HG03521 (cell line): ENCODE measurements at regions not wholly inside any gene's neighbourhood (a gene's known extent, or its start where the extent isn't known, plus 50 kb on each side); places are given as distances from the start of the nearest gene placed in this dataset.

Experiments used
- ATAC-seq: cut with Tn5 transposase; IDR thresholded peaks from one replicate; pipeline ENCODE4 v1.9.1; 2021; ENCODE audit warnings: mild to moderate bottlenecking, moderate library complexity; ENCODE audit not compliant: unreplicated experiment

DNA sequence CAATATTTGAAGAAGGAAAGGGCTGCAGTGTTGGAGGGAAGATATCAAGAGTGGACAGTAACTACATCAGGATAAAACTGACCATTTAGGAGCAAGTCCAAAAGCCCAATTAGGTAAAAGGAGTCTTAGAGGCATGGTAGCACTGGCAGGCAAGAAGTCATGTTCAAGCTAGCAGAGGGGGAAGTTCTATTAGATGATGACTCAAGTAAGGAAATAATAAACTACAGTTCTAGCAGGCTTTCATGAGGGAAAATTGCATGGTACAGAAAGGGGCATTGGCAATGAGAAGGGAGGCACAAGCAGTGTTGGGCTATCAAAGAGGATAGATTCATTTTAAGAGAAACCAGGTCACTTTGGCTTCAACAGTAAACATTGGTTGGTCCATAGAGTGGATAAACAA is 156.1 kb upstream of the PTPRK start:
- no peak for ATAC-seq

DNA sequence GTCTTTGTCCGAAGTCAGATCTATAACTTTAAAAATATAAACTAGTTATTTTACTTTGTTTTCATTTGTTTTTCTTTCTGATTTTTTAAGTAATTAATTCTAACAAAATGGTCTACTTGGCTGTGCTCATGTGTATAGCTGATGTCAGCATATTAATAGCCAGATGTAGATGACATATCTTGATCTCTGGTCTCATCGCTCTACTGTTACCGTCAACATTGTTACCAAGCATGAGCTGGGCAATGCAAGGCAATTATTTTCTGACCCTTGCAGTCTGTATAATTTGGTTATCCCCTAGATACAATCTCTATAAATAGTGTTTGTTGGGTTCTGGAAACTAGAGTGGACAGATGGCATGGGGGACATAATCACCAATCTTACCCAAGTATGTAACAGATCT is 151.6 kb upstream of the PTPRK start:
- no peak for ATAC-seq

DNA sequence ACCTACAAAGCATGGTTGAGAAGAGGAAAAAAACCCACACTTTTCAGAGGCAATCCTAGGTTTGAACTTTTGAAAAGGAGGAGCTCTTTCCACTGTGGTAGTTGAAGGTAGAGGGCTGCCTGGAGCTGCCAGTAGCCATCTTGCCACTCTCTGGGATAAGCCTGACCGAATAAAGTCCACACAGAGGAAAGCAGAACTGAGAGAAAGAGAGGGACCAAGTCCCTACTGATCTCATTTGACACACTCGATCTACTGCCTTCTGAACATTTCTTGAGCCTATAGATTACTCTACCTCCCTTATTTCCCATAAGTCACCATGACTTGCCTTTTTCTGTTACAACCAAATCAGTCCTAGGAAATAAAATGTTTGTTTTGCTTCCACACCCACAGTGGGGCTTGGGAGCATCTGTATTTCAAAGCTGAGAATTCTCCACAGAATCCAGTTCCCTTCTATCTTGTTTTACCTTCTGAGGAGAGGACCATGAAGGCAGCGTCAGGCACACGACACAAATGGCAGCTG is 147.0 kb upstream of the PTPRK start:
- ATAC-seq = no peak

DNA sequence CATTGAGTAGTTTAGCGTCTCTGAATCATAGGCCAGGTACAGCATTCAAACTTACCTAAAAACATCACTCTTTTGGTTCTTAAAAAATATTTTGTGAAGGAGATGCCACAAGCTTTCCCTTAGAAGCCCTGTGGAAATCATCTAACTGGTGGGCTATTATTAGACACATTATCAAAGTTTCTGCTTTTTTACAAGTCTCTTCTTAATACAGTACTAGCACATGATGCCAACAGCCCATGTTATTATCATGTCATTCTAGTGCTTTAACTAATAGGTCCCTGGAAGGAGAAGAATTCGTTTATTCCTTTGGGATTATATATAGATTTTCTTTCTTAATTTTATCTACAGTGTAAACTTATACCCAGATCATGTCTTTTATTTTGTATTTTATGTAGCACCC is 146.0 kb upstream of the PTPRK start:
- no peak for ATAC-seq

DNA sequence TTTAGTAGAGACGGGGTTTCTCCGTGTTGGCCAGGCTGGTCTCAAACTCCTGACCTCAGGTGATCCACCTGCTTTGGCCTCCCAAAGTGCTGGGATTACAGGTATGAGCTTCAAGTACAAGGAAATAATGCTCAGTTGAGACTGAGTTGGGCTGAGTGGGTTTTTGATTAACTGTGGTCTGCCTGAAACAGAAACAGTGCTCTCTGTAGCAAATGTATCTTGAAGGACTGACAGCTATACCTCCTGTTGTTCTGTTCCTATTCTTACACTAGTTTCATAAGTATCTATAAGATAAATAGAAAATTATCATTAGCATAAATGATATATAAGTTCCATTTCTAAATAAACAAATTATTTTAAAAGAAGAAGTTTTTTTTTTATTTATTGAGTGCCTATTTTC is 142.8 kb upstream of the PTPRK start:
- peak; percentile 74 for ATAC-seq

DNA sequence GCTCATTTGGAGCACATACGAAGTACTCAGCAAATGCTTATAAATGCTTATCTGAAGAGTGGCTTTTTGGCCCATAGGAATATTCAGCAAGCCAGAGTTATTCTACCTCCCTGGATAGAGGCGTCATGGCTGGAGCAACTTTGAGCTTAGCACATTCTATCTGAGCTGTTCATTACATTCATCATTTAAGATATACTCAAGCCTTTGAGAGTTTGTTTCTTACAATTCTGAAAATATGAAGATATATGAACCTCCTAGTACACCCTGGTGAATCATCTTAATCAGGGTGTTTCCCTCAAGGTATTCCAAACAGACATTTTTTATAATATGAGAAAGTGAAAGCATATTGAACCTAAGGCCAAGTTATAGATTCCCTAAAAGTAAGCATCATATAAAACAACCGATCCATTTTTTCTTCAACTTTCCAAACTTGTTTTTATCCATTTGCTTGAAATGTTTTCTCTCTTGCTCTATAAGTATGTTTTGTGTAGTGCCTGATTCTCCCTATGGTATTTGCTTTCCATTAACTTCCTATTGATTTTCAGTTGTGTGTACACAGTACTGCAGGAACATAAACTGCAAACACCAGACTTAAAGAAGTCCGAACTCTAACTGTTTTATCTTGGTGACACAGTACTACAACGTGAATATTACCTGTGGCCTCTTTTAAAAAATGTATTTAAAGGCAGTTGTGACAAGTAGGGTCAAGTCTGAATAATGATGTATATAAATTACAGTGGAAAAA is 139.7 kb upstream of the PTPRK start:
- no peak for ATAC-seq

DNA sequence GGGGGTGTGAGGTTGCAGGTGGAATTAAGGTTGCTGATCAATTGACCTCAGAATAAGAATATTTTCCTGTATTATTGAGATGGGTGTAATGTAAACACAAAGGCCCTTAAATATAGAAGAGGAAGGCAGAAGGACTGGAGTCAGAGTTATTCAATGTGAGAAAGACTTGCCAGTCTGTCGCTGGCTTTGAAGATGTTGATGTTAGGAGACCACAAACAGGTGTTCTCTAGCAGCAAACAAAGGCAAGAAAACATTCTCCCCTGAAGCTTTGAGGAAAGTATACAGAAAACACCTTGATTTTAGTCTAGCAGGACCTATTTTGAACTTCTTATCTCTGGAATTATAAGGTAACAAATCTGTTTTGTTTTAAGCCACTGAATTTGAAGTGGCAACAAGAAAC is 138.9 kb upstream of the PTPRK start:
- no peak for ATAC-seq

DNA sequence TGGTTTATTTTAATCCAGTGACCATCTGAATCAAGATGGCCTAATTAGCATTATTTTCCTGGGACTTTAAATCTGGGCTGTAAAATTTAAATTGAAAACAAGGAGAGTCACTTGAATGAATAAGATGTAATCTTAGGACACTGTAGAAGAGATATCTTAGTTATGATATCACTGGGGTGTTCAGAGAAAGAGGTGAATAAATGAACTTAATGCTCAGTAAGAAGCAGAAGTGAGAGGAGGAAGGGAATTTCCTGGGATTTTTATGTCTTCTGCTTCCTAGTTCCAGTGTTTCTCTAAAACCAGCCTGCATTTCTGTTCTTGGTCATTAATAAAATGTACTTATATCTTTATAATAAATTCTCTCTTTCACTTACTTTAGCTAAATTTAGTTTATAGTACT is 136.8 kb upstream of the PTPRK start:
- no peak for ATAC-seq

DNA sequence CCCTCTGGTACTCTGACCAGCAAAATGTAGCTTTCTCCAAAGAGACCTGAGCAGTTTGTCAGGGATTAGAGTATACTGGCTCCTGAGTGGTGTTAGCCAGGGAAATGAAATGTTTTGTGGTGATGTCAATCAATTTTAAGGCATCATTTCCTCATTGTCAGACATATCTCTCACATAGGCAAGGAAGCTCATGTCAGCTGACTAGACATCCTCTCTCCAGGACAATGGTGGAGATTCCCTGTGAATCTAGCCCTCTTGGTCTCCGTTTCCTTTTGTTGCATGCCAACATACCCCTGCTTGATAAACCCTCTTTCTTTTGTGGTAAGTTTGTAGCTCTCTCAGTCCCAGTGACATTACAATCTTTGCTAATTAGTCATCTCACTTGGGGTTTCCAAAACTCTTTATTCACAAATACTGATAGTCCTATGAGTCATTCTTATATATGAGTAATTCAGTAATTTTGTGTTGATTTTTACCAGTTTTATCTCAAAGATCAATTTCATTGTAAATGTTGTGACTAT is 135.6 kb upstream of the PTPRK start:
- ATAC-seq = peak; percentile 76

DNA sequence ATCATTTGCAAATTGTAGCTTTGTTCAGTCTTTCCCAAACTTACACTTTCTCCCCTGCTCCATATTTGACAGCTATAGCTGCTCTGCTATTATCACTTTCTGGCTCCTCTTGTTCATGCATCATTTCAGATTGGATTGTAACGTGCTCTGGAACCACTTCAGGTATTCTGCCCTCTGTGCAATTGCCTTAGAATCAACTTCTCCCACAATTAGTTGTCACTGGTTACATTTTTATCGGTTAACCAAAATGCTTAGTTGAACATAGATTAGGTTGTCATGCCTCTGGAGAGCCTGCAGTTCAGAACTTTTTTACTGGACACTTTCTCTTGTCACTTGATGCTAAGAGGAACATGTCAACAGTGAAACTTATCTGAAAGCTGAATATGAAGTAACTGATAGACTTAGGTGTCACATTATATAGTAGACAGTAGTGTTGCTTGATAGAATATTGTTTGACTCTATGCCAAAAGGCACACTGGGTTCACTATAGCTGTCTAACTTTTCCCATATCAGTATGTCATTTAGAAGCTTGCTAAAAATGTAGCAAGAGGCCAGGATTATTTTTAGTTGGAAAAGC is 127.7 kb upstream of the PTPRK start:
- no peak for ATAC-seq

DNA sequence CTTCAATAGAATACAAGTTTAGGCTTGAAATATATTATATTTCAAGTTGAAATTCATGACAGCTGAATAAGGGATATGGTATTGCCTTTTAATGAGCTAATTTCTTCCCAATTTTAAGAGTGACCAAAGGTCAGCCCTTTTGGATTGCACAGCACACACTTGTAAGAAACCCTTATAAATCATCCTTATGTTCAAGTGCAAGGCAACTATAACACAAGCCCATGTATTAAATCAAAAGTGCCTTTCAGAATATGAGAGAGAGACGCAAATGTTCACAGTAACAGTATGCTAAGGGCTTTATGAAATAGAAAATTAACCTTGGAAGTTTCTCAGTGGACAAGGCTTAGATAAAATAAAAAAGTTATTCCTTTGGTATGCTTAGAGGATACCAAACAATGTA is 121.7 kb upstream of the PTPRK start:
- ATAC-seq = no peak

DNA sequence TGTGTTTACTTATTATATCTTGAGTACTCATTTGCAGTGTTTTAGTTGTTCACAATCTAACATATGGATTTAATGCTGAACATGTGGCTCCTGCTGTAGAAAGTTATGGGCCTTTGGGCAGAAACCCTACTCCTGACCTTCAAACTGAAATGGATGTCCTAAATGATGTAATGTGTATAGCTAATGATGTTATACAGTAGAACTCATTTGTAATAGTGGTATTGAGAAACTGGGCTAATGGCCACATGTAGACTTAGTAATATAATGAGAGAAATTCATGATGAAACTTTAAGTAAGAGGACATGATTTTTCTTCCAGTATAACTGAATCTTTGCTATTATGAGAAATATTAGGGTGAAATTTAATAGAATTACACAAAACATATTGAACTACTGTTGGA is 121.3 kb upstream of the PTPRK start:
- no peak for ATAC-seq

DNA sequence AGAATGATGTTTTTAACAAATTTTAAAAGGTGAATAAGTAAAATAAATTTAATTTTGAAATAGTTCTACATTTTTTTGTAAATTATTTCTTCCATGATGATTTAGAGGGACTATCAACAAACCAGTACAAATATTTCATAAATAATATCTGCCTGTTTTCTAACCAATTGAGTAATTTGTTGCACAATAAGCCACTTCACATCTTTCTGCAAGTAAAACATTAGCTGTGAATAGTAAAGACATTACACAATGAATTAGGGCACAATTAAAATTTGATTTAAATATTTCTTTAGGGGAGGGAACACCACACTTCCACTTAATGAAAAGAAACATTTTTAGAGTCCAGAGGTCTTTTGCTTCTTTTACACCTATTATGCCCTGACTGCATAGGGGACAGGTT is 118.4 kb upstream of the PTPRK start:
- no peak for ATAC-seq

DNA sequence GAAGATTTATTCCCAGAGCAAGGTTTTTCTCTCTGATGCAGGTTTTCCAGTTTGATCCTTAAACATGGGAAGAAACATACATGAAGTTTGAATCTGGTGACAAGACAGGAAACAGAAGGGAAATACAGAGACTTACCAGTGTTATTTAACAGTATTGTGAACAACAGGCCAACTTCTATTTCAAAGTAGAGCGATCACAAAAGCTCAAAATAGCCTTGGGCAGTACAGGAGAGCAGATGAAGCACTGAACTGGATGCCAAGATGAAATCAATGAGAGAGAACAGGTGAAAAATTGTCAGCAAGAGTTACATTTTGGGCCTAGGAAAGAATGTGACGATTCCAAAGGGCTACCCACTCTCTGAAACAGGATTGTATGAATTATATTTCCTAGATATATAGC is 114.8 kb upstream of the PTPRK start:
- no peak for ATAC-seq

DNA sequence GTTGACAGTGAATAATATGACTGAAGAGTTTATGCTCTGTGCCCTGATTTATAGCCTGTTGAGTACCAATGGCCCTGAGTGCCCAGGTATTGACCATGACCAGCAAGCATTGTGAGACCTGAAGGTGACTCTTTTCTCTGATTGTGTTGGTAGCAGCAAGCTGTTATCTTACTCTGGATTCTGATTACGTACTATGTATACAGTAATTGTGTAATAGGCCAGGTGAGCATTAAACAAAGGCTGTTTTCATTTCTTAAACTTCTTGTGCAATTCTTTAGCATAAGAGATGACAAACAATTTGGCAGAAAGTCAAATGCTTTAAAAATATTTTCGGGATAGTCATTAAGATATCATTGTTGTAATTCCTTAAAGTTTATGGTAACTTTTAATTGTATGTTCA is 111.7 kb upstream of the PTPRK start:
- ATAC-seq = no peak

DNA sequence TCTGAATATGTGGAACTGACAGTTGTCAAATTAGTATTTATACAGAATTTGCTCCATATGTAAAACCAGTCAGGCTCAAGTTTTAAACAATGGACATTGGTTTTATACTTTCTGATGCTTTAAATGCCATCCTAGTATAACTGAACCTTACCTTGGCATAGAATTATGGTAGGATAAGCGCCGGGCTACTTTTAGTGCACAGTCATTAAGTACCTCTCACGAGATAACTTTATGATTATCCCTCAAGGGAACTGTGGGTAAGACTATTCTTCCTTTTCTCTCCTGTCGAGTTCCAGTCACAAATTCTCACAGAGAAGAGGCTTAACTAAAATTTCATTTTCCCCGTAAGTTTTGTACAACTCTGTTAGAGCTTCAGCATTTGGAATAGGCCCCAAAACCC is 110.6 kb upstream of the PTPRK start:
- ATAC-seq = no peak

DNA sequence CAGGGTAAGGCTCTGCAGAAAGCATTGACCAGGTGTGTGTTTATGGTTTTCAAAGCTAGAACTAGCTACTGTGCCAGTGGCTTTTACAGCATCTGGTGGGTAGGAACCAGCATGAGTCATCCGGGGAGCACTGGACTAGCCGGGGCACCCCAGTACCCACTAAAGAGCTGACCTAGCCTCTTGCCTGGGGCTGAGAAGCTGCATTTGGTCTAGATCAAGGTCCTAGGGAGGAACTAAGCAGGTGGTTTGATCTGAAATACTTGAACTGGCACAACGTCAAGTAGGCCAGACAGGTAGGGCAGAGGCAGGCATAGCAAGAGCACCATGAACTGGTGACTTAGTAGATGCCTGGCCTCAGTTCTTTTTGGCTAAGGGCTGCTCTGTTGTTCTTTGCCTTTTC is 109.8 kb upstream of the PTPRK start:
- ATAC-seq = no peak

DNA sequence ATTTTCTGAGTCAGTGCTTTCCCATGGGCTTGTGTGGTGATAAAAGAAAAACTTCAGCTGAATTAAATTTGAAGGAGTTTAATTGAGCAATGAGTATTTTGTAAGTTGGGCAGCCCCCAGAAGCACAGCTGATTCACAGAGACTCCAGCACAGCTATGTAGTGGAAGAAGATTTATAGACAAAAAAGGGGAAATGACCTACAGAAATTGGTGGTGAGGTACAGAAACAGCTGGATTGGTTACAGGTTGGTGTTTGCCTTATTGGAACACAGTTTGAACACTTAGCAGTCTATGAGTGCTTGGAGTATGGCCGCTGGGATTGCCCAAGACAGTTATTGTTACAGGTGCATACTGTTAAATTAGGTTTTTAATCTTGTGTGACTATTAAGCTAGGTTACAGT is 96.9 kb upstream of the PTPRK start:
- ATAC-seq = no peak

DNA sequence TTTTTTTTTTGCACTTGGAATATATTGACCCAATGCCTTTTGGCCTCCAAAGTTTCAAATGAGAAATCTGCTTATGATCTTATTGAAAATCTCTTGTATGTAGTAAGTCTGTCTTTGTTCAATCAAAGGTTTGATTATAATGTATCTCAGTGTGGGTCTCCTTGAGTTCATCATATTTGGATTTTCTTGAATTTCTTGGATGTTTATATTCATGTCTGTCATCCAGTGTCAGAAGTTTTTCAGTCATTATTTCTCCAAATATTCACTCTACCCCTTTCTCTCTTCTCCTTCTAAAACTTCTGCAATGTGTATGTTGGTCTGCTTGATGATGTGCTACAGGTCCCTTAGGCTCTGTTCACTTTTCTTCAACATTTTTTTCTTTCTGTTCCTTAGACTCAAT is 95.9 kb upstream of the PTPRK start:
- no peak for ATAC-seq

DNA sequence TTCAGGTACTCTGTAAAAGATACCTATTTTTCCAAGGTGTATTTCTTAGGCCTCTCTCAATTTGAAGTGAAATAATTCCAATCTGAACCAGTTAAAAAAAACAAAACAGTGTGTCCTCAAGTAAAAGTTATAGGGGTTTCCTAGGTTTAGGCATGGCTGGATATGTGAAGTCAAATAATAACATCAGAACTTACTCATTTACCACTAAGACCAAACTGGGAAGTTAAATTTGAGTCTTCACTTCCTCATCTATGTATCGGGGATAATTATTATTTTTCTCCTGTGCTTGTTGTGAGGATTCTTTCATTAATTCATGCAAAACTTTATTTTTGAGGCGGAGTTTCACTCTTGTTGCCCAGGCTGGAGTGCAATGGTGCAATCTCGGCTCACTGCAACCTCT is 86.2 kb upstream of the PTPRK start:
- peak; percentile 50 for ATAC-seq

DNA sequence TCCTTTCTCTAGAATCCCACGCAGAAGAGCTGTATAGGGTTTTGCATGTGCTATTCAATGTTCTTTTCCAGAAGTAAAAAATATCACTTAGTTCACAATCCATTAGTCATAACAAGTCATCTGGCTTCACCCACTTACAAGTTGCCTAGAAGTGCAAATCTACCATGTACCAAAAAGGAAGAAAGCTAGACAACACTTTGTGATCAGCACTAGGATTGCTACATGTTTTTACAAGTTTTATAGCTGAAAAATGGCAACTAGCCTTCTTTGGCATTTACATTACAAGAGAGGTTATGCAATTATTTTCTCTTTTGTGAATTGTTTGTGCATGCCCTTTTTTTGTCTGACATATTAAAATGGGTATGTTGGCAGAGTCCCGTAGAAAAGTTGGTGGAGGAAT is 85.6 kb upstream of the PTPRK start:
- no peak for ATAC-seq

DNA sequence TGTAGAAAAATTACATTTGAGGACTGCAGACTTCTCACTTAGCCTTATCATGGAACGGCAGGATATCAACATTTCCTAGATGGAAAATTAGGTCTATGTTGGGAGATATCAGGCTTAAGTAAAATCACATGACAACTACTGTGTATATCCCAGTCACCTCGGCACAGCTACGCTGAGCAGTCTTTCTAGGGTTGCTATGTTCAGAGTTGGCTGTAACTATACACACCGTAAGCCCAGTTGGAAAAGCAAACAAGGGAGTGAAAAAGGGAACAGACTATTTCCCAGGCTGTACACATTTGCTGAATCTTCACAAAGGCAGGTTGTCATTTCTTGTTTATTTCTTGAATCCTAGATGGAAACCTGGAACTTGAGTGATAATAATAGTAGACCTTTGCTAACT is 80.7 kb upstream of the PTPRK start:
- ATAC-seq = no peak
